GM23248 (cell line): ENCODE measurements at regions not wholly inside any gene's neighbourhood (a gene's known extent, or its start where the extent isn't known, plus 50 kb on each side); places are given as distances from the start of the nearest gene placed in this dataset.

Experiments
- EZH2 ChIP-seq: fragments of 200-600 bp; sonication (generic); IDR thresholded peaks from 2 replicates; pipeline ENCODE4 v1.6.1; 2018; ENCODE audit warnings: antibody characterized with exemption, mild to moderate bottlenecking; ENCODE audit not compliant: insufficient read depth, poor library complexity, severe bottlenecking
- EZH2phosphoT487 ChIP-seq: fragments of 200-600 bp; sonication (generic); IDR thresholded peaks from 2 replicates; pipeline ENCODE4 v1.6.1; 2018; ENCODE audit warnings: antibody characterized with exemption, moderate library complexity, mild to moderate bottlenecking, low read depth; ENCODE audit not compliant: insufficient read depth

DNA sequence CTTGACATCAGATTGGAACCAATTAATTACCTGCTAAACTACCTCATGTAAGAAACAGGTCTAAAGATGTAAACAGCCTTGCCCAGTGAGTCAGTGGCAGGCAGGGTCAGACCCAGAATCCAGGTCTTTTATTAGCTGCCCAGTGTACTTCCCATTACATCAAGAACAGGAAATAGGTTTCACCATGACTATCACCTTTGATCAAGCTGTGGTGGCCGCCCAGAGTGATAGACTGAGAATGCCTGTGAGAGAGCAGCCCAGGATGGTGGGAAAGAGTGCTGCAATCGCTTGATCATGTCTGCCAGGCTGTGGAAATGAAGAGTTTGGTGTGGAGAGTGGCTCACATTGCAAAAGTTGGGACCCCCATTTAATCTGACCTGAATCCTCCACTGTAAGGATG lies 61.3 kb upstream of the PIAS1 start:
- TF ChIP-seq EZH2phosphoT487: no peak
- no peak for TF ChIP-seq EZH2
